IMR-90 (cell line): ENCODE measurements at regions not wholly inside any gene's neighbourhood (a gene's known extent, or its start where the extent isn't known, plus 50 kb on each side); places are given as distances from the start of the nearest gene placed in this dataset.

Experiments used
- ATAC-seq: fragments of 200-7000 bp; cut with Tn5 transposase; 2 replicates; pipeline ENCODE4 v1.9.1; 2020; ENCODE audit warnings: low read depth, mild to moderate bottlenecking, moderate library complexity
- BruUV-seq: library from RNA; stranded (reverse); fragments of 400-500 nt; replicated peaks from 2 replicates; lab custom pipeline; 2021; lab: Mats Ljungman, UMichigan
- CTCF ChIA-PET: fragments of 300-600 bp; formaldehyde crosslinking; extraction: SDS; loops from one replicate; lab custom pipeline; 2021; ENCODE audit warnings: antibody characterized with exemption; lab: Yijun Ruan, JAX
- POLR2A ChIA-PET: fragments of 300-600 bp; sonication (Branson Sonifier 250); formaldehyde crosslinking; loops from one replicate; lab custom pipeline; 2022; ENCODE audit warnings: antibody characterized with exemption; ENCODE audit not compliant: unreplicated experiment; lab: Charles Lee
- DNase-seq: peaks from one replicate; pipeline ENCODE4 v3.0.0; 2013
- H2AFZ ChIP-seq: replicated peaks from 2 replicates; pipeline ENCODE3; 2013; ENCODE audit warnings: low read length, mild to moderate bottlenecking; ENCODE audit not compliant: poor library complexity
- H2AK5ac ChIP-seq: 2 replicates; pipeline ENCODE4 v1.6.1; 2013; ENCODE audit warnings: low read depth, low read length, inconsistent platforms
- H2AK9ac ChIP-seq: replicated peaks from 2 replicates; pipeline ENCODE3; 2013; ENCODE audit warnings: mild to moderate bottlenecking, low read depth, low read length, moderate library complexity; ENCODE audit not compliant: poor library complexity
- H2BK120ac ChIP-seq: 2 replicates; pipeline ENCODE4 v1.6.1; 2013; ENCODE audit warnings: low read depth, low read length, inconsistent platforms
- H2BK15ac ChIP-seq: 3 replicates; pipeline ENCODE4 v1.6.1; 2013; ENCODE audit warnings: low read depth, low read length, inconsistent platforms
- H2BK20ac ChIP-seq: 2 replicates; pipeline ENCODE4 v1.6.1; 2013; ENCODE audit warnings: low read depth, mild to moderate bottlenecking, inconsistent platforms, low read length, moderate library complexity
- H2BK5ac ChIP-seq: 2 replicates; pipeline ENCODE4 v1.6.1; 2013; ENCODE audit warnings: mild to moderate bottlenecking, low read depth, low read length, inconsistent platforms; ENCODE audit not compliant: poor library complexity, severe bottlenecking
- H3K14ac ChIP-seq: replicated peaks from 2 replicates; pipeline ENCODE4 v1.6.1; 2013; ENCODE audit warnings: low read depth, low read length, inconsistent platforms
- H3K18ac ChIP-seq: 2 replicates; pipeline ENCODE4 v1.6.1; 2013; ENCODE audit warnings: low read depth, low read length, control low read depth
- H3K23ac ChIP-seq: 2 replicates; pipeline ENCODE4 v1.6.1; 2013; ENCODE audit warnings: low read depth, low read length, inconsistent platforms
- H3K27ac ChIP-seq: 2 replicates; pipeline ENCODE4 v1.5.1; 2013; ENCODE audit warnings: mild to moderate bottlenecking, control low read depth, low read length; ENCODE audit not compliant: insufficient read depth
- H3K27me3 ChIP-seq: 2 replicates; pipeline ENCODE4 v1.6.1; 2013; ENCODE audit warnings: low read length; ENCODE audit not compliant: control insufficient read depth, insufficient read depth
- H3K36me3 ChIP-seq: 2 replicates; pipeline ENCODE4 v1.6.1; 2013; ENCODE audit warnings: low read length, mixed read lengths; ENCODE audit not compliant: control insufficient read depth, insufficient read depth
- H3K4ac ChIP-seq: 2 replicates; pipeline ENCODE4 v1.6.1; 2013; ENCODE audit warnings: low read depth, low read length, inconsistent platforms
- H3K4me1 ChIP-seq: 2 replicates; pipeline ENCODE4 v1.6.1; 2013; ENCODE audit warnings: low read length, mixed read lengths; ENCODE audit not compliant: control insufficient read depth, insufficient read depth
- H3K4me2 ChIP-seq: 2 replicates; pipeline ENCODE4 v1.6.1; 2013; ENCODE audit warnings: low read depth, mild to moderate bottlenecking, control low read depth, low read length, moderate library complexity
- H3K4me3 ChIP-seq: 2 replicates; pipeline ENCODE4 v1.5.1; 2013; ENCODE audit warnings: low read depth, mild to moderate bottlenecking, control low read depth, low read length, moderate library complexity; ENCODE audit not compliant: insufficient read depth
- H3K56ac ChIP-seq: 2 replicates; pipeline ENCODE4 v1.6.1; 2013; ENCODE audit warnings: low read length, inconsistent platforms; ENCODE audit not compliant: insufficient read depth; ENCODE audit errors: extremely low read depth
- H3K79me1 ChIP-seq, 2 experiments: 2 replicates each; pipeline ENCODE4 v1.6.1; 2013; ENCODE audit warnings: low read length in 2 of 2, inconsistent platforms in 1 of 2, low read depth in 1 of 2
- H3K9ac ChIP-seq: 2 replicates; pipeline ENCODE4 v1.6.1; 2013; ENCODE audit warnings: low read depth, low read length, control low read depth
- H3K9me1 ChIP-seq: 2 replicates; pipeline ENCODE4 v1.6.1; 2013; ENCODE audit warnings: low read length, inconsistent platforms; ENCODE audit not compliant: insufficient read depth
- H3K9me3 ChIP-seq: 2 replicates; pipeline ENCODE4 v1.6.1; 2013; ENCODE audit warnings: low read length; ENCODE audit not compliant: control insufficient read depth, insufficient read depth
- H4K20me1 ChIP-seq: 2 replicates; pipeline ENCODE4 v1.6.1; 2013; ENCODE audit warnings: low read length, inconsistent platforms; ENCODE audit not compliant: insufficient read depth
- H4K5ac ChIP-seq: 2 replicates; pipeline ENCODE4 v1.6.1; 2013; ENCODE audit warnings: mild to moderate bottlenecking, low read depth, low read length, control low read depth
- H4K8ac ChIP-seq, 2 experiments: 2 replicates each; pipeline ENCODE4 v1.6.1; 2013; ENCODE audit warnings: low read depth in 2 of 2, low read length in 2 of 2, control low read depth in 1 of 2, inconsistent platforms in 1 of 2
- H4K91ac ChIP-seq: 2 replicates; pipeline ENCODE4 v1.6.1; 2013; ENCODE audit warnings: low read depth, low read length, inconsistent platforms; ENCODE audit not compliant: insufficient read depth
- WGBS, 2 experiments: methylation state at CpG; one replicate each; pipeline versions ENCODE4 v1.1.5 to v1.1.7; 2013; ENCODE audit warnings: missing lambda C conversion rate in 2 of 2; ENCODE audit not compliant: insufficient read length in 1 of 2; ENCODE audit errors: extremely low coverage in 2 of 2; 5-methylcytosine and 5-hydroxymethylcytosine counted together
- dilution Hi-C: fragments of 300-500 bp; cut with HindIII; formaldehyde crosslinking; loops from one replicate; pipeline ENCODE4 v1.14.3; 2018; ENCODE audit warnings: low sequenced_read_pairs; ENCODE audit not compliant: unreplicated experiment
- in situ Hi-C: fragments of 300-500 bp; cut with MboI; formaldehyde crosslinking; loops from 3 replicates; pipeline ENCODE4 v1.14.3; 2019; ENCODE audit warnings: low sequenced_read_pairs, inconsistent platforms, mixed read lengths
- intact Hi-C: fragments of 100-400 bp; cut with micrococcal nuclease; formaldehyde crosslinking; loops from 2 replicates; pipeline ENCODE4 v1.10.0; 2022
- TF ChIP-seq, protein P1 (sequence below): fragments of 150-350 bp; IDR thresholded peaks from 2 replicates; pipeline ENCODE4 v1.6.1; 2016; ENCODE audit warnings: low read depth, mild to moderate bottlenecking, low read length, moderate library complexity, borderline replicate concordance

DNA sequence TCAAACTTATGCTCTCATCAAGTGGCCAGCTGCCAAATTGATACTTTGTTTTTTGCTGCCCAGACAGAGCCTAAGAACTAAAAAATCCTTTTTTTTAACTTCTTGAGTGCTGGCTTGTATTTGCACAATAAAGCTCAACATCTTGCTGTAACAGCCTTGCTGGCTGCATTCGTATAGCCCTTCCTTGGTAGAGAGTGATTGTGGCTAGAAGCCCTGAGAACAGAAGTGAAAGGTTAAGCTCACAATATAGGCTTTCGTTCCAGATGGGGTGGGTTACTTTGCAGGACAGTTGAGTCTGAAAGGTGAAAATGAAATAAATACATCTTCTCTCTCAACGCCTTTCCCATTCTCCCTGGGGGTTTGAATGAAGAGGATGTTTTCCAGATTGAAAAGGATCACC, 278.8 kb downstream of the HS3ST3B1 start:
- TF ChIP-seq, protein P1, sequence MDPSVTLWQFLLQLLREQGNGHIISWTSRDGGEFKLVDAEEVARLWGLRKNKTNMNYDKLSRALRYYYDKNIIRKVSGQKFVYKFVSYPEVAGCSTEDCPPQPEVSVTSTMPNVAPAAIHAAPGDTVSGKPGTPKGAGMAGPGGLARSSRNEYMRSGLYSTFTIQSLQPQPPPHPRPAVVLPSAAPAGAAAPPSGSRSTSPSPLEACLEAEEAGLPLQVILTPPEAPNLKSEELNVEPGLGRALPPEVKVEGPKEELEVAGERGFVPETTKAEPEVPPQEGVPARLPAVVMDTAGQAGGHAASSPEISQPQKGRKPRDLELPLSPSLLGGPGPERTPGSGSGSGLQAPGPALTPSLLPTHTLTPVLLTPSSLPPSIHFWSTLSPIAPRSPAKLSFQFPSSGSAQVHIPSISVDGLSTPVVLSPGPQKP, result no peak
- Histone ChIP-seq H3K4me2 (no peak overlapping the region), H3K27ac (no peak overlapping the region), H3K56ac (no peak overlapping the region), H2BK120ac (no peak overlapping the region), H2BK5ac (no peak overlapping the region), H4K5ac (no peak overlapping the region), H3K4me3 (no peak overlapping the region), H3K4ac (no peak overlapping the region), H3K4me1 (no peaks in the 10 kb centered on the region; the same call in 1 of the 2 replicates), H2AK9ac (no peak overlapping the region), H4K20me1 (no peaks in the 10 kb centered on the region), H3K14ac (no peak overlapping the region), H3K9me1 (no peaks in the 10 kb centered on the region; the same call in 1 of the 2 replicates), H4K91ac (no peak overlapping the region), H3K79me1 (no peaks in the 10 kb centered on the region), H3K27me3 (peaks cover 16% of the 10 kb centered on the region), H2AFZ (no peak overlapping the region), H4K8ac (no peak overlapping the region), H3K23ac (no peak overlapping the region), H3K36me3 (no peaks in the 10 kb centered on the region), H2BK15ac (no peak overlapping the region), H2BK20ac (no peak overlapping the region), H2AK5ac (no peak overlapping the region), H3K9ac (no peak overlapping the region), H3K9me3 (no peaks in the 10 kb centered on the region), H3K18ac (no peak overlapping the region)
- dilution Hi-C loops, result no loop called here
- no peak for ATAC-seq
- in situ Hi-C loops, result no loop called here
- BruUV-seq, result no TSS peak
- POLR2A ChIA-PET, result no interaction called here
- no CpG with 5 or more reads among the region's 3 CpGs for WGBS, 2 experiments
- CTCF ChIA-PET, result no interaction called here
- DNase-seq, result no peak
- intact Hi-C loops, result no loop called here
